GF-D8 (cell line): ENCODE measurements at regions not wholly inside any gene's neighbourhood (a gene's known extent, or its start where the extent isn't known, plus 50 kb on each side); places are given as distances from the start of the nearest gene placed in this dataset.

ENCODE experiments used
- DNase-seq: peaks from one replicate; lab custom pipeline; 2025; lab: John Stamatoyannopoulos, UW

- DNase-seq, result no peak
Observed at GRCh38 chr4:104896660-104897645, 249.7 kb upstream of the TET2 start.

- DNase-seq, result no peak
Observed at GRCh38 chr4:104899863-104900262, 246.8 kb upstream of the TET2 start.

- no peak for DNase-seq
Observed at GRCh38 chr4:104901438-104901837, 245.2 kb upstream of the TET2 start.

GRCh38 chr4:104901961-104902605, 244.6 kb upstream of the TET2 start:
- DNase-seq, result no peak

GRCh38 chr4:104905065-104905464, 241.6 kb upstream of the TET2 start:
- DNase-seq, result no peak

GRCh38 chr4:104905546-104905945, 241.1 kb upstream of the TET2 start:
- no peak for DNase-seq

- DNase-seq, result no peak
Observed at GRCh38 chr4:104906276-104906675, 240.4 kb upstream of the TET2 start.

- no peak for DNase-seq
Observed at GRCh38 chr4:104907074-104907649, 239.5 kb upstream of the TET2 start.

- DNase-seq, result no peak
Observed at GRCh38 chr4:104907991-104908390, 238.7 kb upstream of the TET2 start.

GRCh38 chr4:104909376-104909775, 237.3 kb upstream of the TET2 start:
- DNase-seq, result no peak

- no peak for DNase-seq
Observed at GRCh38 chr4:104912518-104912917, 234.2 kb upstream of the TET2 start.

- no peak for DNase-seq
Observed at GRCh38 chr4:104915373-104915772, 231.3 kb upstream of the TET2 start.

GRCh38 chr4:104915864-104916263, 230.8 kb upstream of the TET2 start:
- no peak for DNase-seq

- DNase-seq, result no peak
Observed at GRCh38 chr4:104919406-104919805, 227.3 kb upstream of the TET2 start.

- no peak for DNase-seq
Observed at GRCh38 chr4:104930298-104930697, 216.4 kb upstream of the TET2 start.

GRCh38 chr4:104930745-104931736, 215.6 kb upstream of the TET2 start:
- DNase-seq, result peak; percentile 10

GRCh38 chr4:104938624-104939023, 208.1 kb upstream of the TET2 start:
- DNase-seq, result no peak

GRCh38 chr4:104940927-104941326, 205.7 kb upstream of the TET2 start:
- no peak for DNase-seq

GRCh38 chr4:104941661-104942062, 205.0 kb upstream of the TET2 start:
- DNase-seq, result no peak

- no peak for DNase-seq
Observed at GRCh38 chr4:104942990-104943743, 203.5 kb upstream of the TET2 start.

GRCh38 chr4:104944596-104944995, 202.1 kb upstream of the TET2 start:
- DNase-seq, result no peak
